ENCODE measurements at regions not wholly inside any gene's neighbourhood (a gene's known extent, or its start where the extent isn't known, plus 50 kb on each side); places are given as distances from the start of the nearest gene placed in this dataset.

DNA sequence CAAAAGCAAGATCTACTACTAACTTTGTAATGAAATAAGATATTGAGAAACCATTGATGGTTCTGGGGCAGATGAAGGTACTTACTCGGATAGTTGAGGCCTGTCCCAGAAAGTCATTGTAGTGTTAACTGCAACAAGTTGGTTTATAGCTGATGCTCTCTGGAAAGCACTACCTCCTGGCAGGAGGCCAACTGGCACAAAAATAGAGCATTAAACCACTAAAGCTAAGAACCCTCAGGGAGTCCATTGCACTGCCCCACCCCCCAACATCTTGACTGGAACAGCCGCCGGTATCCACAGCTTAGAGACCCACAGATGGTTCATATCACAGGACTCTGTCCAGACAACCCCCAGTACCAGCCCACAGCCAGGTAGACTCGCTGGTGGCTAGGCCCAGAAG, 552.5 kb upstream of the CRIM1 start:
- TF ChIP-seq, protein P1, sequence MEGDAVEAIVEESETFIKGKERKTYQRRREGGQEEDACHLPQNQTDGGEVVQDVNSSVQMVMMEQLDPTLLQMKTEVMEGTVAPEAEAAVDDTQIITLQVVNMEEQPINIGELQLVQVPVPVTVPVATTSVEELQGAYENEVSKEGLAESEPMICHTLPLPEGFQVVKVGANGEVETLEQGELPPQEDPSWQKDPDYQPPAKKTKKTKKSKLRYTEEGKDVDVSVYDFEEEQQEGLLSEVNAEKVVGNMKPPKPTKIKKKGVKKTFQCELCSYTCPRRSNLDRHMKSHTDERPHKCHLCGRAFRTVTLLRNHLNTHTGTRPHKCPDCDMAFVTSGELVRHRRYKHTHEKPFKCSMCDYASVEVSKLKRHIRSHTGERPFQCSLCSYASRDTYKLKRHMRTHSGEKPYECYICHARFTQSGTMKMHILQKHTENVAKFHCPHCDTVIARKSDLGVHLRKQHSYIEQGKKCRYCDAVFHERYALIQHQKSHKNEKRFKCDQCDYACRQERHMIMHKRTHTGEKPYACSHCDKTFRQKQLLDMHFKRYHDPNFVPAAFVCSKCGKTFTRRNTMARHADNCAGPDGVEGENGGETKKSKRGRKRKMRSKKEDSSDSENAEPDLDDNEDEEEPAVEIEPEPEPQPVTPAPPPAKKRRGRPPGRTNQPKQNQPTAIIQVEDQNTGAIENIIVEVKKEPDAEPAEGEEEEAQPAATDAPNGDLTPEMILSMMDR (IDR thresholded peaks at IDR 0.05; ENCODE audit: unreplicated experiment in 3 of 3) = no peak
- H3K36me3 Mint-ChIP-seq (ENCODE audit: low read depth) = no peaks in the 10 kb centered on the region
- H3K27ac Mint-ChIP-seq = no peak overlapping the region
- H3K9me3 Mint-ChIP-seq = peaks cover 37% of the 10 kb centered on the region
- no peaks in the 10 kb centered on the region for H3K27me3 Mint-ChIP-seq (ENCODE audit: low read depth)
- H3K4me3 Mint-ChIP-seq = no peak overlapping the region
- no peaks in the 10 kb centered on the region for H3K4me1 Mint-ChIP-seq

DNA sequence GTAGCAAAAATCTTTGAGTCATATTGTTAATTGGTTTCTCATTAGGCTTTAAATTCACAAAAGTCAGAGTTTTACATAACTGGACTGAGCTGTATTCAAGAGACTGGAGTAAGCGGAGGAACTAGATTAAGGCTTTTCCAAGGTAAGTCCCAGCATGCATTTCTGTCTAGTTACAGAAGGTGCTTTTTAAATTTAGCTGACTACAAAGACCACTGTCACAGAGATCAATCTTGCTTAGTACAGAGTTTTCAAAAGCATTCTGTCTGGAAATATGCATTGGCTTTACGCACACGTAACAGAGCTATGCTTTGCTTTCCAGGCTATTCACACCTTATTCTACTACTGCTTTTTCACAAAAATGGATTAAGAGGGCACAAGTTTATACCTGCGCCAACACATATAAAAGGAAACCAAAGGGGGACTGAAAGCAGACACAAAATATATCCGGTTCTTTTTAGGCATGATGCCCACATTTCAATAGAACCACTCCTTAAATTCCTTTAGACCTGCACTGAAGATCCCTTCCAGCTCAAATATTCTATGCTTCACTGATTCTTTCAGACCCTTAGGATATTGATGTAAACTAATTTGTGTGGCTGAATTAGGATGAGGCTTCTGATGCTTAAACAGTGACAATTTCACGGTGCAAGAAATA, 560.7 kb upstream of the CRIM1 start:
- no peak overlapping the region for H3K4me3 Mint-ChIP-seq
- TF ChIP-seq, protein P1 (IDR thresholded peaks at IDR 0.05; ENCODE audit: unreplicated experiment in 3 of 3) = no peak
- H3K27ac Mint-ChIP-seq = peak overlapping the region in 1 of 3 experiments; percentile 34
- no peaks in the 10 kb centered on the region for H3K36me3 Mint-ChIP-seq (ENCODE audit: low read depth)
- no peaks in the 10 kb centered on the region for H3K9me3 Mint-ChIP-seq
- H3K27me3 Mint-ChIP-seq (ENCODE audit: low read depth) = no peaks in the 10 kb centered on the region
- H3K4me1 Mint-ChIP-seq = no peaks in the 10 kb centered on the region

DNA sequence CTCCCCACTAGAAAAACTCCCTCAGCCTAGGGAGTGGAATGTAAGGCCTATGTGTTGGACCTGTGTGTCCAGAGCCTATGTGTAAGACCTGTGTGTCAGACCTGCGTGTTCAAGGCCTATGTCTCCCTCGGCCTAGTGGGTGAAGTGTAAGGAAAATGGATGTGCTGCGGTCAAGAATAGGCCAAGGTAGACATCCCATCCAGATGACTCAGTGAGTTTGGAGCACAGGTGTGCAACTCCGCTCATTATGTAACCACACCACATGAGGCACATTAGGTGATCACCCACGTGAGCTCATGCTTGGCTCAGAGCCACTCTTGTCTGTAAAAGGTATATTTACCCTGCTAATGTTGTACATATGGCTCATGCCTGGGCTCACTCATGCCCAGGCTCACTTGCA, 565.3 kb upstream of the CRIM1 start:
- Mint-ChIP-seq H3K9me3 (no peaks in the 10 kb centered on the region), H3K4me3 (no peak overlapping the region), H3K27me3 (ENCODE audit: low read depth) (no peaks in the 10 kb centered on the region), H3K27ac (no peak overlapping the region), H3K36me3 (ENCODE audit: low read depth) (no peaks in the 10 kb centered on the region), H3K4me1 (no peaks in the 10 kb centered on the region)
- TF ChIP-seq, protein P1 (IDR thresholded peaks at IDR 0.05; ENCODE audit: unreplicated experiment in 3 of 3) = no peak

DNA sequence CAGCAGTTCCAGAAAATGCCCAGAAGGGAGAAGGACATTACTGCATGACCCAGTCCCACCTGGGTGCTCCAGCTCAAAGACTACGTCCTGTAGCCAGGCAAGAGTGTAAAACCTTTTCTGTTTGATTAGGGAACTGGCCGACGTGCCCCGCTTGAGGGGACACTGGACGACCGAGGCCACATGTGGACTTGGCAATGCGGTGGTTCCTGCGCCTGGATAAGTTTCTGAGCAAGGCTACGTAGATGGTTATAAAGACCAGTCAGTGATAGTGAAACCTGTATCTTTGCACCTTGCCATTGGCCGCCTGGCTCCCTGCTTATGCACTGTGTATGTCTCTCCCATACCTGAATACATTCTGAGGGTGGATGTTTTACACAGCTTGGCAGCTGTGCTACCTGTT, 567.0 kb upstream of the CRIM1 start:
- Mint-ChIP-seq H3K4me3 (no peak overlapping the region), H3K27ac (no peak overlapping the region), H3K9me3 (no peaks in the 10 kb centered on the region), H3K4me1 (no peaks in the 10 kb centered on the region), H3K27me3 (ENCODE audit: low read depth) (no peaks in the 10 kb centered on the region), H3K36me3 (ENCODE audit: low read depth) (no peaks in the 10 kb centered on the region)
- TF ChIP-seq, protein P1 (IDR thresholded peaks at IDR 0.05; ENCODE audit: unreplicated experiment in 3 of 3) = no peak

DNA sequence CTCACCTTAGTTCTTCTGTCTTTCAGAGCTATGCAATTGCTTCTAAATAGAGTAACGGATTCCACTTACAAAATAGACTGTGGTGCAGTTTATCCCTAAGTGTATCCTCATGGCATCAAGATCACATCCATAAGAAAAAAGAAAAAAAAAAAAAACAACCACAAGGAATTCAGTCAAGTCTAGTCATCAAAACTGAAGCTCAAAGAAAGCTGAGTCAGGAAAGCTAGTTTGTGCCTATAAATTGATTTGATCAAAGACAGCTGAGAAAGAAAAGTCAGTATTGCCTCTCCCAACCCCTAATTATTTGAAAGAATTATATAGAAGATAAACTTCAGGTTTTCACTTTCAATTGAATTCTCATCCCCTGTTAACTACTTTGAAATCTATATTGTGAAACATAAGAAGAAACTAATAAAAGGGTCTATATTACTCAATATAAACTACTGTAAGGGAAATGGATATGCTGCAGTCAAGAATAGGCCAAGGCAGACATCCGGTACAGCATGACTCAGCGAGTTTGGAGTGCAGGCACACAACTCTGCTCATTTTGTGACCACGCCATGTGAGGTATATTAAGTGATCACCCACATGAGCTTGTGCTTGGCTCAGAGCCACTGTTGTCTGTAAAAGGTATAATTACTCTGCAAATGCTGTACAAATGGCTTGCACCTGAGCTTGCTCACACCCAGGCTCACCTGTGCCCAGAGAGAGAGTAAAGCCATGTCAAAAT, 568.1 kb upstream of the CRIM1 start:
- no peak overlapping the region for H3K27ac Mint-ChIP-seq
- H3K4me1 Mint-ChIP-seq = no peaks in the 10 kb centered on the region
- no peaks in the 10 kb centered on the region for H3K27me3 Mint-ChIP-seq (ENCODE audit: low read depth)
- no peak overlapping the region for H3K4me3 Mint-ChIP-seq
- TF ChIP-seq, protein P1 (IDR thresholded peaks at IDR 0.05; ENCODE audit: unreplicated experiment in 3 of 3) = no peak
- H3K36me3 Mint-ChIP-seq (ENCODE audit: low read depth) = no peaks in the 10 kb centered on the region
- no peaks in the 10 kb centered on the region for H3K9me3 Mint-ChIP-seq

DNA sequence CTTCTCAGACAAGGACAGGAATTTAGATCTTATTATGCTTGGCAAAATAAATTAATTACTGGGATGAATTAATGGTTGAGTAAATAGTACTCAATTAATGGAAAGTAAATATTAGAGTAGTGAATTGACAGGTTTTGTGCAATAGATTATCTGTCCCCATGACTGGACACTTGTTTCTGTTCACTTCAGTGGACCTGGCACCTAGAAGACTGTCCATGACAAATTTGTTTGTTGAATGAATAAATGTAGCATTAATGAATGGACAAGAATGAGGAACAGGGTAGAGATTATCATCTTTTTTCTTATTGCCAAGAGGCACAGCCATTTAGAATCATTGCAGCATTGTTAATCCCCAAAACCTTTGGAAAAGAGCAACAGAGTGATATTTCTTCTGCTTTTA, 570.0 kb upstream of the CRIM1 start:
- no peak overlapping the region for H3K4me3 Mint-ChIP-seq
- H3K27ac Mint-ChIP-seq = no peak overlapping the region
- H3K27me3 Mint-ChIP-seq (ENCODE audit: low read depth) = no peaks in the 10 kb centered on the region
- no peaks in the 10 kb centered on the region for H3K4me1 Mint-ChIP-seq
- TF ChIP-seq, protein P1 (IDR thresholded peaks at IDR 0.05; ENCODE audit: unreplicated experiment in 3 of 3) = no peak
- peaks cover 2% of the 10 kb centered on the region for H3K9me3 Mint-ChIP-seq
- peaks cover under 1% of the 10 kb centered on the region for H3K36me3 Mint-ChIP-seq (ENCODE audit: low read depth)

All from nephron (organoid).